Umbilical cord (tissue), 1 donor: ENCODE measurements at regions not wholly inside any gene's neighbourhood (a gene's known extent, or its start where the extent isn't known, plus 50 kb on each side); places are given as distances from the start of the nearest gene placed in this dataset.

Source experiments
- DNase-seq: peaks from one replicate; pipeline ENCODE4 v3.0.0-alpha.2; 2015; ENCODE audit warnings: low spot score

GRCh38 chr2:5391362-5391761 lies 300.8 kb upstream of the SOX11 start:
- no peak for DNase-seq

GRCh38 chr2:5392658-5393057 lies 299.5 kb upstream of the SOX11 start:
- DNase-seq = no peak

- DNase-seq = no peak
These were observed 298.7 kb upstream of the SOX11 start for GRCh38 chr2:5393474-5393873.

GRCh38 chr2:5394223-5394622 lies 298.0 kb upstream of the SOX11 start:
- no peak for DNase-seq

- no peak for DNase-seq
These were observed 291.0 kb upstream of the SOX11 start for GRCh38 chr2:5401115-5401657.

- DNase-seq = no peak
These were observed 288.8 kb upstream of the SOX11 start for GRCh38 chr2:5403392-5403791.

- DNase-seq = no peak
These were observed 282.2 kb upstream of the SOX11 start for GRCh38 chr2:5409898-5410381.

- DNase-seq = no peak
These were observed 281.0 kb upstream of the SOX11 start for GRCh38 chr2:5410991-5411700.

- DNase-seq = no peak
These were observed 280.2 kb upstream of the SOX11 start for GRCh38 chr2:5412001-5412400.

GRCh38 chr2:5433855-5434254 lies 258.3 kb upstream of the SOX11 start:
- DNase-seq = no peak

GRCh38 chr2:5437375-5437774 lies 254.8 kb upstream of the SOX11 start:
- no peak for DNase-seq

- DNase-seq = no peak
These were observed 252.0 kb upstream of the SOX11 start for GRCh38 chr2:5440174-5440573.

GRCh38 chr2:5442736-5443135 lies 249.4 kb upstream of the SOX11 start:
- DNase-seq = no peak

GRCh38 chr2:5444168-5444567 lies 248.0 kb upstream of the SOX11 start:
- no peak for DNase-seq

- no peak for DNase-seq
These were observed 247.3 kb upstream of the SOX11 start for GRCh38 chr2:5444854-5445253.

- DNase-seq = no peak
These were observed 242.3 kb upstream of the SOX11 start for GRCh38 chr2:5449867-5450266.

GRCh38 chr2:5453220-5454050 lies 238.7 kb upstream of the SOX11 start:
- DNase-seq = no peak

- no peak for DNase-seq
These were observed 238.2 kb upstream of the SOX11 start for GRCh38 chr2:5454051-5454390.

GRCh38 chr2:5459041-5459440 lies 233.1 kb upstream of the SOX11 start:
- DNase-seq = no peak

GRCh38 chr2:5464657-5465056 lies 227.5 kb upstream of the SOX11 start:
- no peak for DNase-seq

GRCh38 chr2:5465859-5466258 lies 226.3 kb upstream of the SOX11 start:
- no peak for DNase-seq

- no peak for DNase-seq
These were observed 224.8 kb upstream of the SOX11 start for GRCh38 chr2:5467178-5467905.
